GM19372 (cell line): ENCODE measurements at regions not wholly inside any gene's neighbourhood (a gene's known extent, or its start where the extent isn't known, plus 50 kb on each side); places are given as distances from the start of the nearest gene placed in this dataset.

Experiments
- ATAC-seq: cut with Tn5 transposase; IDR thresholded peaks from one replicate; pipeline ENCODE4 v1.9.1; 2021; ENCODE audit warnings: mild to moderate bottlenecking, low read depth, moderate library complexity; ENCODE audit not compliant: unreplicated experiment

- no peak for ATAC-seq
Observed at GRCh38 chr3:55185380-55185779, 257.5 kb upstream of the LRTM1 start.

GRCh38 chr3:55183201-55183600 is 255.3 kb upstream of the LRTM1 start:
- ATAC-seq = no peak

DNA sequence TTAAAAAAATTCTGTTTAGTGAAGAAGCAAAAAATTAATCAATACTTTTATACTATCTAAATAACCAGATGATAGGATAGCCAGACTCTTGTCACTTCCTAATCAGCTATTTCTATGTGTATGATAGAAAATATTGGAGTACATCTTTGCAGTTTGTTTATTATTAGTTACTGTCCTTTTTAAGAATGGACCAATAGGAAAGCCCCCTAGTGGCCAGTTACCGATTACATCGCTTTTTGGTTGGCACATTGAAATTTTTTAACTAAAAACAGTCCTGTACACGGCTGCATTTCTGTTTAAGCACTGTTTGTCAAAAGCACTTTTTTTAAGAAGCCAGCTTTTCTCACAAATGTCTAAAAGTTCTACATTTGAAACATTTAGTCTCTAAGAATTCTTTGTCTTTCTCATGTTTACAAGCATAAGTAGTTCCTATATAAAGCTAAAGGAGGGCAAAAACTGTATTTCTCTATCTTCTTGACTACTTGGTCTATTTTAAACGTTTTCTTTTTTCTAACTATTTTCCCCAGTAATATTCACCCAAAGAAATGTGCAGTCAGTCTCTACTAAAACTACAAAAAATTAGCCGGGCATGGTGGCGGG is 253.2 kb upstream of the LRTM1 start:
- ATAC-seq = no peak

GRCh38 chr3:55180161-55180560 is 252.3 kb upstream of the LRTM1 start:
- no peak for ATAC-seq

DNA sequence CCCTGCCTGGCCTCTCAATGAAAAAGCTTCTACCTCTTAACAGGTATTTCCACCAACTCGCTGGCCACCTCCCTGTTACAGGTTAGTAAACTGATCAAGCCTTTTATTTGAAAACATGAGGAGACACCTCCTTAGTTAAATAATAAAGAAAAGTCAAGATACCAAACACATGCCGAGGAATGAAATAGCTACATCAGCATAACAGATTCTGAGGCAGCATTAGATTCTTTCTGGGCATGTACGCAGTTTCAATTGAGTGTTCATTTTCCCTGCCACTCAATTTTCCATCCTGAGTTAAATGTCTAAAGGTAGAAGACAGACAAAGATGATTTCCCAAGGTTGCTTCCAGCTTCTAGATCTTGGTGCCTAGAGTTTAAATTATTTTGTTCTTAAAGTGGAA is 250.5 kb upstream of the LRTM1 start:
- no peak for ATAC-seq

GRCh38 chr3:55177749-55178148 is 249.9 kb upstream of the LRTM1 start:
- no peak for ATAC-seq

DNA sequence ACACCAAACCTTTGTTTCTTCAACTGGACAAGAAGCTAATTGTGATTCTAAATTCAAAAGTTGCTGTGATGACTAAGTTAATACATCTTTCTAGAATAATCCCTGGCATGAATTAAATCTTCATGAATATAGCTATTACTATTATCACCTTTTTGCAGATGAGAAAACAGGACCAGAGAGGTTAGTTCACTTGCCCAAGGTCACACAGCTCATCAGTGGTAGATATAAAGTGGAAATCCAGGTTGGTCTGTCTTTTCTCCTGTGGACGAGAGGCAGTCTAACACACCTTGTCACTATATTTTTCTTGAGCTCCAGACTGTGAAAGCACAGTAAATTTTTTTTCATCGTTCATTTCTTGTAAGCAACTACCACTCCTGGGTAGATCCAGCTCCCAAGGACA is 247.6 kb upstream of the LRTM1 start:
- ATAC-seq = no peak

DNA sequence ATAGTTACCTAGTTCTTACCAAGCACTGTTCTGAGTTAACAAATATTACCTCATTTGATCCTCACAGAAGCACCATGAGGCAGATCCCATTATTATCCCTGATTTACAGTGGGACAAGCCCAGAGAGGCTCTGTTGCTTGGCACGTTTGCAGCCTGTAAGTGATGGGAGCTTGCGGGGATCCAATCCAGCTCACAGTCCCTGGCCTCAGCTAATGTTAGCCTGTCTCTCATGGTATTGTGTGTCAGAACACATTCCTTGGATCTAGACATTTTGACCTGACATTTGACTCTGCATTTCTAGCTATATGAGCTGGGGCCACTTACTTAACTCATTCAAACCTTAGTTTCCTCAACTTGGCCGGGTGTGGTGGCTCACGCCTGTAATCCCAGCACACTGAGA is 246.9 kb upstream of the LRTM1 start:
- ATAC-seq = no peak

DNA sequence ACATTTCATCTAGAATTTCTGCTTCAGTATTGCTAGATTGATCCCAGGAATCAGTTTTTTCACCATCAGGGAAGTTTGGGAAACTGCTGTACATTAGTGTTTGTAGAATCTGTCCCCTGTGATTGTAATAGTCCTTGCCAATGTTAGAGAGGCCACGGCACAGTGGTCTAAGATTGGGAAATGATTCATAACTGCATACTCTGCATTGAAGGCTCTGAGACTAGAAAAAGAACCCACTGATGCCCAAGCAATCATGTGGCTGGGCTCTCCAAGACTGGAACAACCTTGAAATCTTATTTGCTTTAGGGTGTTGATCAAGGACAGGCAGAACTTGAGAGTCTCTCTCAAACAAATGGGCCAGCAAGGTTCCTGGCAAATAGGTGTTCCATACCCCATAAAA is 245.6 kb upstream of the LRTM1 start:
- ATAC-seq = no peak

- no peak for ATAC-seq
Observed at GRCh38 chr3:55172913-55173312, 245.1 kb upstream of the LRTM1 start.

DNA sequence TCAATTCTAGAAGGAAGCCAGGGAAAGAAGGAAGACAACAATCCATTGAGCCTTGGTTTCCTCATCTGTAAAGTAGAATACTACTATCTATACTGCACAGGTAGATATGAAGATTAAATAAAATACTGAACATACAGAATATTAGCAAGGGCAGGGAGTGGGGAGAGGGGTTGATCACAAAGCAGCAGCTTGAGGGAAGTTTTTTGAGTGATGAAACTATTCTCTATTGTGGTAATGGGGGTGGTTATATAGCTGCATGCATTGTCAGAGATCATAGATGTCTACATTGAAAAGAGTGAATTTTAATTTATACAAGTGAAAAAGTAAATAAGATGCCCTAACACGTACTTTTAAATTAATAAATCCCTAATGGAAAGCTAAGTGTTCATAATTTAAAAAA is 242.6 kb upstream of the LRTM1 start:
- ATAC-seq = no peak

DNA sequence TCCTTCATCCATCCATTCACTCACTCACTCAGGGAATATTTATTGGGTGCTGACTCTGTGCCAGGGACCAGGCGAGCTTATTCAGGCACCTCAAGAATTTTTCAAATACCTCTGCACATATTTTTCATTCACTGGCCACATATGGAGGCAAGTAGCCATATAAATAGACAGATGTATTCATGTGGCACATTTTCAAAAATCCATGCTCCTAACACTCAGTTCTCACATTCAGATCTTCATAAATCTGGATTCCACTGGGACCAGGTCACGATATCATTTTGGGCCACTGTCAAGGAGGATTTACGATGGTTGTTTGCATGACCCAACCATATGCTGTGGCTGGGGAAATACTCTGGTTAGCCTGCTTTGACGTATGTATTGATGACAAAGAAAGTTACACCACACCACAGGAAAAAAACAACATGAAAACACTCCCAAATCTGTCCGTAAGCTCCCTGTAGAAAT is 241.8 kb upstream of the LRTM1 start:
- no peak for ATAC-seq

GRCh38 chr3:55169161-55169560 is 241.3 kb upstream of the LRTM1 start:
- ATAC-seq = no peak

GRCh38 chr3:55167586-55168317 is 239.9 kb upstream of the LRTM1 start:
- no peak for ATAC-seq

DNA sequence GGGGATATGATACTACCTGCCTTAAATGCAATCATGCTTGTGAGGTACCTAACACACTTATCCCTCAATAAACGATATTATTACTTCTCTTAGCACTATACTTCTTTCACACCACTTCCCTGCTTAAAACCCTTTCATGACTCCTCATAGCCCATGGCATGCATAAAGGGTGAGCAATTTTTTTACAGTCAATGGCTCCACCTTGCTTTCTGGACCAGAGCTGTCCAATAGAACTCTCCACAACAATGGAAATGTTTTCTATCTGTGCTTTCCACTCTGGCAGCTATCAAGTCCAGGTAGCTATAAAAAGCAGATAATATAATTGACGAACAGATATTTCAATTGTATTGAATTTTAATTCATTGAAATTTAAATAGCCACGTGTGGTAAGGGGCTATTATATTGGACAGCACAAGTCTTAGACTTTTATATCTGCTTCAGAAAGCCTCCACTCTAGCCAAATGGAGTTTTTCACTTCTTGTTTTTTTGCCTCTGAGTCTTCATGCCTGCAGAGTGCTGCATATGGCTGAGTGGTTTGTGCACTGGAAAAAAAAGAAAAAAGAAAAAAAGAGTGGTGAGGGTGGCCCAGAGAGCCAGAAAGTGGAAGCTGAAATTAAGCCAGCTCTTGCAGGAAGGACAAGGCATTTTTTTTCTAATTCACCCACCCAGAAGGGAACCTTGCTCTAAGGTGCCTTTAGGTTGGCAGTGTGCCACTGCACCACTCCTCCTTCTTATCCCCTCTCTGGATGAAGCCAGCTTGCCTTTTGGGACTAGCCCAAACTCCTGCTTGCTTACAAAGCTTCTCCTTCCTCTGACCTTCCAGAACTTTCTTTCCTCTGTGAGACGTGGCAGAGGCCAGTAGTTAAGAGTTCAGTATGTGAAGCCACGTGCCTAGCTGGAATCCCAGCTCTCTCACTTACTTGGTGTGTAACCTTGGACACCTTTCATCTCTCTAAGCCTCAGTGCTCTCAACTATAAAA is 239.0 kb upstream of the LRTM1 start:
- ATAC-seq = no peak

DNA sequence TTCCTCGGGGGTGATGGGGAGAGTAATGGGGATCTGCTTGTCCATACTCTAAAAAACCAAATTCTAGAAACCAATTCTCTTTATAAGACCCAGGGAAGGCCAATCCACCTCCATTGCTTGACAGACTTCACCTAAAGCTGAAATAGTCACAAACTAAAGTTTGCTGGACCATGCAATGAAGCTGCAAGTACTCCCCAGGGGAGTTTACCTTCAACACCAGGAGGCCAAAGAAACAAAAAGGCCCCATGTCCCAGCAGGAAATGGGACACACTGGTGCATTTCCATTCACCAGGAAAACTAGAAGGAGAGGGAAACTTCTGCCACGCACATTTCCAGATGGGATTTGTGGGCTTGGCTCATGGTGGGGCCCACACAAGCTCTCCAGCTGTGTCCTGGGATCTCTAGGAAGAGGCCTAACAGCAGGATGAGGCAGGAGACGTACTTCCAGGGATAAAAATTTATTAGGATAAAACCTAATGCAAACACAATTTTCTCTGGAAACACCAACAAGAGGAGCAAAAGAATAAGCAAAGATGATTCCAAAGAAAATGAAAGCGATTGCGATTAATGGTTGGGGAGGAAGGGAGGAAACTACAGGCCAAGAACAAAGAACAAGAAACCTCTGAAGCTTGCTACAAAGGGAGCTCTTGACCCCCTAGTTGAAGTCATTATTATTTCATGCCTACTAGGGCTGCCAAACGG is 238.0 kb upstream of the LRTM1 start:
- ATAC-seq = no peak

GRCh38 chr3:55165278-55165677 is 237.4 kb upstream of the LRTM1 start:
- ATAC-seq = no peak

- no peak for ATAC-seq
Observed at GRCh38 chr3:55164876-55165275, 237.0 kb upstream of the LRTM1 start.

- ATAC-seq = no peak
Observed at GRCh38 chr3:55164191-55164590, 236.3 kb upstream of the LRTM1 start.

- no peak for ATAC-seq
Observed at GRCh38 chr3:55163421-55163820, 235.6 kb upstream of the LRTM1 start.
